ENCODE measurements at regions not wholly inside any gene's neighbourhood (a gene's known extent, or its start where the extent isn't known, plus 50 kb on each side); places are given as distances from the start of the nearest gene placed in this dataset.

DNA sequence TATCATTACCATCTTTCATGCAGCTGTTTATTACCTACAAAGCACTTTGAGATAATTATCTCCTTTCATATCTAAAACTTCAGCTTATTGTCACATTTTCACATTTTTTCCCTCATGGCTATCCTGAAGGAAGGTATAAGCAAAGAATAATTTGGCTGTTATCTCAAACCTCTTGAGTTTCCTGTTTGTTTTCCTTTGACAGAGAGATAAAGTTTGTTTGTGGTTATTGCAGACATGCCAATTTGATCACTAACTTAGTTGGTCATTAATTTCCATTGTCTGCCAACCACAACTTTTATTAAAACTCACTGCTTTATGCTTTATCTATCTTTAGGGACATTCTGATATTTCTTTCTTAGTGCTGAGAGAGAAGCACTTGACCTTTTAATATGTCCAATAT, 89.8 kb upstream of the SPANXB1 start:
- ChIA-PET POLR2A (no interaction called here), CTCF (no interaction called here)
- Histone ChIP-seq H3K9me3 (ENCODE audit: control insufficient read depth, insufficient read depth, low read depth, low read length) (no peaks in the 10 kb centered on the region), H3K27ac (ENCODE audit: extremely low read depth, low read depth, low read length) (no peak overlapping the region), H3K4me3 (ENCODE audit: low read depth, low read length) (no peak overlapping the region), H3K36me3 (ENCODE audit: control insufficient read depth in 2 of 2, insufficient read depth in 1 of 2, low read length in 2 of 2) (no peaks in the 10 kb centered on the region), H3K4me1 (ENCODE audit: control insufficient read depth, insufficient read depth, low read length) (no peaks in the 10 kb centered on the region)
- no peak for TF ChIP-seq ZFP41 (tag by site-specific recombination; IDR thresholded peaks at IDR 0.05; ENCODE audit: borderline replicate concordance)
- no peak for TF ChIP-seq ZNF426 (tag by site-specific recombination; IDR thresholded peaks at IDR 0.05)
- TF ChIP-seq, protein P1, sequence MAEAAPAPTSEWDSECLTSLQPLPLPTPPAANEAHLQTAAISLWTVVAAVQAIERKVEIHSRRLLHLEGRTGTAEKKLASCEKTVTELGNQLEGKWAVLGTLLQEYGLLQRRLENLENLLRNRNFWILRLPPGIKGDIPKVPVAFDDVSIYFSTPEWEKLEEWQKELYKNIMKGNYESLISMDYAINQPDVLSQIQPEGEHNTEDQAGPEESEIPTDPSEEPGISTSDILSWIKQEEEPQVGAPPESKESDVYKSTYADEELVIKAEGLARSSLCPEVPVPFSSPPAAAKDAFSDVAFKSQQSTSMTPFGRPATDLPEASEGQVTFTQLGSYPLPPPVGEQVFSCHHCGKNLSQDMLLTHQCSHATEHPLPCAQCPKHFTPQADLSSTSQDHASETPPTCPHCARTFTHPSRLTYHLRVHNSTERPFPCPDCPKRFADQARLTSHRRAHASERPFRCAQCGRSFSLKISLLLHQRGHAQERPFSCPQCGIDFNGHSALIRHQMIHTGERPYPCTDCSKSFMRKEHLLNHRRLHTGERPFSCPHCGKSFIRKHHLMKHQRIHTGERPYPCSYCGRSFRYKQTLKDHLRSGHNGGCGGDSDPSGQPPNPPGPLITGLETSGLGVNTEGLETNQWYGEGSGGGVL (tag by site-specific recombination; IDR thresholded peaks at IDR 0.05): no peak
- TF ChIP-seq ZNF138 (tag by site-specific recombination; IDR thresholded peaks at IDR 0.05; ENCODE audit: borderline replicate concordance): no peak
- no peak for TF ChIP-seq TRIM28 (IDR thresholded peaks at IDR 0.05; ENCODE audit: borderline replicate concordance, low read length)
- TF ChIP-seq, protein P2, sequence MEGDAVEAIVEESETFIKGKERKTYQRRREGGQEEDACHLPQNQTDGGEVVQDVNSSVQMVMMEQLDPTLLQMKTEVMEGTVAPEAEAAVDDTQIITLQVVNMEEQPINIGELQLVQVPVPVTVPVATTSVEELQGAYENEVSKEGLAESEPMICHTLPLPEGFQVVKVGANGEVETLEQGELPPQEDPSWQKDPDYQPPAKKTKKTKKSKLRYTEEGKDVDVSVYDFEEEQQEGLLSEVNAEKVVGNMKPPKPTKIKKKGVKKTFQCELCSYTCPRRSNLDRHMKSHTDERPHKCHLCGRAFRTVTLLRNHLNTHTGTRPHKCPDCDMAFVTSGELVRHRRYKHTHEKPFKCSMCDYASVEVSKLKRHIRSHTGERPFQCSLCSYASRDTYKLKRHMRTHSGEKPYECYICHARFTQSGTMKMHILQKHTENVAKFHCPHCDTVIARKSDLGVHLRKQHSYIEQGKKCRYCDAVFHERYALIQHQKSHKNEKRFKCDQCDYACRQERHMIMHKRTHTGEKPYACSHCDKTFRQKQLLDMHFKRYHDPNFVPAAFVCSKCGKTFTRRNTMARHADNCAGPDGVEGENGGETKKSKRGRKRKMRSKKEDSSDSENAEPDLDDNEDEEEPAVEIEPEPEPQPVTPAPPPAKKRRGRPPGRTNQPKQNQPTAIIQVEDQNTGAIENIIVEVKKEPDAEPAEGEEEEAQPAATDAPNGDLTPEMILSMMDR (tag by site-specific recombination; IDR thresholded peaks at IDR 0.05): no peak
- no peak for TF ChIP-seq BCL11B (tag by site-specific recombination; IDR thresholded peaks at IDR 0.05; ENCODE audit: low read depth)
- TF ChIP-seq ZIC2 (tag by site-specific recombination; IDR thresholded peaks at IDR 0.05): no peak
- no peak for TF ChIP-seq ZNF621 (tag by site-specific recombination; IDR thresholded peaks at IDR 0.05)
- TF ChIP-seq IKZF3 (tag by site-specific recombination; IDR thresholded peaks at IDR 0.05): no peak
- TF ChIP-seq ZFP37 (tag by site-specific recombination; IDR thresholded peaks at IDR 0.05): no peak

DNA sequence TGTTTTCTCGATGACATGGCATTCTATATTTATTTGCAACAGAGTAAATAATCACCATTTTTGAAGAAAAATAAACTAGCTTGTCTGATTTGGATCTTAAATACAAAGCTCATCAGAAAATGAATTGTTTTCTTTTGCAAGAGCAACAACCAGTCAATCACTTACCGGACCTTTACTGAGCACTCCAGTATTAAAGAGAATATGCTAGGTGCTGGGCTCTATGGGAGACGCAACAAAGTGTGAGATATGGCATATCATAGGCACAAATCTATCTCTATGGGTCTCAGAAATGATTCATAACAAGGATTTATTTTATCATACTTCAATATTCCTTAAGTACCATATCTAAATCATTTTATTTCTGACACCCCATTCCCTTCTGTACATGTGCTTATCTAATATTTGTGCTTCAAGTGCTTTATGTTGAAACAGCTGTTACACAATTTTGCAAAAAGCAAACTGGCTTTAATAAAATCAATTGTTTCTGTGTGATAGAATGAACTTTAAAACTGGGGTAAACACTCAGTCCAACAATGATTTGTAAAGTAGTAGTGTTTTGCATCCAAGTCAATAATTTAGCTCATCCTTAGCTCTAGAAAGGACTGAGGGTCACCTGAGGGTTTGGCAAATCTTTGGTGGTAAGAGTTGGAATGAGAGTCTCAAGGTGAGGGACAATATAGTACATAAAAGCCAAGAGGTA, 88.4 kb upstream of the SPANXB1 start:
- Histone ChIP-seq H3K36me3 (ENCODE audit: control insufficient read depth in 2 of 2, insufficient read depth in 1 of 2, low read length in 2 of 2) (no peaks in the 10 kb centered on the region), H3K4me3 (ENCODE audit: low read depth, low read length) (no peak overlapping the region), H3K9me3 (ENCODE audit: control insufficient read depth, insufficient read depth, low read depth, low read length) (no peaks in the 10 kb centered on the region), H3K27ac (ENCODE audit: extremely low read depth, low read depth, low read length) (no peak overlapping the region), H3K4me1 (ENCODE audit: control insufficient read depth, insufficient read depth, low read length) (no peaks in the 10 kb centered on the region)
- CTCF ChIA-PET: interaction anchor here (0.6 to 1.2 kb wide), 2 partner anchors 12 to 364 kb away, joined by 3 to 5 read pairs; no protein-coding TSS in a partner anchor
- POLR2A ChIA-PET: no interaction called here
- TF ChIP-seq ZNF114 (tag by site-specific recombination; IDR thresholded peaks at IDR 0.05) (no peak), ZNF785 (tag by site-specific recombination; IDR thresholded peaks at IDR 0.05) (no peak), ZNF2 (tag by site-specific recombination; IDR thresholded peaks at IDR 0.05) (no peak), ZNF48 (tag by site-specific recombination; IDR thresholded peaks at IDR 0.05) (no peak), ZNF223 (tag by site-specific recombination; IDR thresholded peaks at IDR 0.05) (no peak), ZNF366 (tag by site-specific recombination; conservative IDR thresholded peaks at IDR 0.05) (no peak)
- TF ChIP-seq, protein P3, sequence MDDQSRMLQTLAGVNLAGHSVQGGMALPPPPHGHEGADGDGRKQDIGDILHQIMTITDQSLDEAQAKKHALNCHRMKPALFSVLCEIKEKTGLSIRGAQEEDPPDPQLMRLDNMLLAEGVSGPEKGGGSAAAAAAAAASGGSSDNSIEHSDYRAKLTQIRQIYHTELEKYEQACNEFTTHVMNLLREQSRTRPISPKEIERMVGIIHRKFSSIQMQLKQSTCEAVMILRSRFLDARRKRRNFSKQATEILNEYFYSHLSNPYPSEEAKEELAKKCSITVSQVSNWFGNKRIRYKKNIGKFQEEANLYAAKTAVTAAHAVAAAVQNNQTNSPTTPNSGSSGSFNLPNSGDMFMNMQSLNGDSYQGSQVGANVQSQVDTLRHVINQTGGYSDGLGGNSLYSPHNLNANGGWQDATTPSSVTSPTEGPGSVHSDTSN (CRISPR knock-in tag; IDR thresholded peaks at IDR 0.05): no peak
- TF ChIP-seq, protein P4, sequence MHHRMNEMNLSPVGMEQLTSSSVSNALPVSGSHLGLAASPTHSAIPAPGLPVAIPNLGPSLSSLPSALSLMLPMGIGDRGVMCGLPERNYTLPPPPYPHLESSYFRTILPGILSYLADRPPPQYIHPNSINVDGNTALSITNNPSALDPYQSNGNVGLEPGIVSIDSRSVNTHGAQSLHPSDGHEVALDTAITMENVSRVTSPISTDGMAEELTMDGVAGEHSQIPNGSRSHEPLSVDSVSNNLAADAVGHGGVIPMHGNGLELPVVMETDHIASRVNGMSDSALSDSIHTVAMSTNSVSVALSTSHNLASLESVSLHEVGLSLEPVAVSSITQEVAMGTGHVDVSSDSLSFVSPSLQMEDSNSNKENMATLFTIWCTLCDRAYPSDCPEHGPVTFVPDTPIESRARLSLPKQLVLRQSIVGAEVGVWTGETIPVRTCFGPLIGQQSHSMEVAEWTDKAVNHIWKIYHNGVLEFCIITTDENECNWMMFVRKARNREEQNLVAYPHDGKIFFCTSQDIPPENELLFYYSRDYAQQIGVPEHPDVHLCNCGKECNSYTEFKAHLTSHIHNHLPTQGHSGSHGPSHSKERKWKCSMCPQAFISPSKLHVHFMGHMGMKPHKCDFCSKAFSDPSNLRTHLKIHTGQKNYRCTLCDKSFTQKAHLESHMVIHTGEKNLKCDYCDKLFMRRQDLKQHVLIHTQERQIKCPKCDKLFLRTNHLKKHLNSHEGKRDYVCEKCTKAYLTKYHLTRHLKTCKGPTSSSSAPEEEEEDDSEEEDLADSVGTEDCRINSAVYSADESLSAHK (tag by site-specific recombination; IDR thresholded peaks at IDR 0.05): no peak
- TF ChIP-seq, protein P5, sequence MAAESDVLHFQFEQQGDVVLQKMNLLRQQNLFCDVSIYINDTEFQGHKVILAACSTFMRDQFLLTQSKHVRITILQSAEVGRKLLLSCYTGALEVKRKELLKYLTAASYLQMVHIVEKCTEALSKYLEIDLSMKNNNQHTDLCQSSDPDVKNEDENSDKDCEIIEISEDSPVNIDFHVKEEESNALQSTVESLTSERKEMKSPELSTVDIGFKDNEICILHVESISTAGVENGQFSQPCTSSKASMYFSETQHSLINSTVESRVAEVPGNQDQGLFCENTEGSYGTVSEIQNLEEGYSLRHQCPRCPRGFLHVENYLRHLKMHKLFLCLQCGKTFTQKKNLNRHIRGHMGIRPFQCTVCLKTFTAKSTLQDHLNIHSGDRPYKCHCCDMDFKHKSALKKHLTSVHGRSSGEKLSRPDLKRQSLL (tag by site-specific recombination; IDR thresholded peaks at IDR 0.05): no peak
- TF ChIP-seq, protein P6, sequence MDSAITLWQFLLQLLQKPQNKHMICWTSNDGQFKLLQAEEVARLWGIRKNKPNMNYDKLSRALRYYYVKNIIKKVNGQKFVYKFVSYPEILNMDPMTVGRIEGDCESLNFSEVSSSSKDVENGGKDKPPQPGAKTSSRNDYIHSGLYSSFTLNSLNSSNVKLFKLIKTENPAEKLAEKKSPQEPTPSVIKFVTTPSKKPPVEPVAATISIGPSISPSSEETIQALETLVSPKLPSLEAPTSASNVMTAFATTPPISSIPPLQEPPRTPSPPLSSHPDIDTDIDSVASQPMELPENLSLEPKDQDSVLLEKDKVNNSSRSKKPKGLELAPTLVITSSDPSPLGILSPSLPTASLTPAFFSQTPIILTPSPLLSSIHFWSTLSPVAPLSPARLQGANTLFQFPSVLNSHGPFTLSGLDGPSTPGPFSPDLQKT (IDR thresholded peaks at IDR 0.05; ENCODE audit: borderline replicate concordance, low read depth, low read length): no peak
- TF ChIP-seq, protein P7, sequence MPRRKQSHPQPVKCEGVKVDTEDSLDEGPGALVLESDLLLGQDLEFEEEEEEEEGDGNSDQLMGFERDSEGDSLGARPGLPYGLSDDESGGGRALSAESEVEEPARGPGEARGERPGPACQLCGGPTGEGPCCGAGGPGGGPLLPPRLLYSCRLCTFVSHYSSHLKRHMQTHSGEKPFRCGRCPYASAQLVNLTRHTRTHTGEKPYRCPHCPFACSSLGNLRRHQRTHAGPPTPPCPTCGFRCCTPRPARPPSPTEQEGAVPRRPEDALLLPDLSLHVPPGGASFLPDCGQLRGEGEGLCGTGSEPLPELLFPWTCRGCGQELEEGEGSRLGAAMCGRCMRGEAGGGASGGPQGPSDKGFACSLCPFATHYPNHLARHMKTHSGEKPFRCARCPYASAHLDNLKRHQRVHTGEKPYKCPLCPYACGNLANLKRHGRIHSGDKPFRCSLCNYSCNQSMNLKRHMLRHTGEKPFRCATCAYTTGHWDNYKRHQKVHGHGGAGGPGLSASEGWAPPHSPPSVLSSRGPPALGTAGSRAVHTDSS (tag by site-specific recombination; IDR thresholded peaks at IDR 0.05): no peak
- TF ChIP-seq, protein P8, sequence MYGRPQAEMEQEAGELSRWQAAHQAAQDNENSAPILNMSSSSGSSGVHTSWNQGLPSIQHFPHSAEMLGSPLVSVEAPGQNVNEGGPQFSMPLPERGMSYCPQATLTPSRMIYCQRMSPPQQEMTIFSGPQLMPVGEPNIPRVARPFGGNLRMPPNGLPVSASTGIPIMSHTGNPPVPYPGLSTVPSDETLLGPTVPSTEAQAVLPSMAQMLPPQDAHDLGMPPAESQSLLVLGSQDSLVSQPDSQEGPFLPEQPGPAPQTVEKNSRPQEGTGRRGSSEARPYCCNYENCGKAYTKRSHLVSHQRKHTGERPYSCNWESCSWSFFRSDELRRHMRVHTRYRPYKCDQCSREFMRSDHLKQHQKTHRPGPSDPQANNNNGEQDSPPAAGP (tag by site-specific recombination; IDR thresholded peaks at IDR 0.05): no peak
